Progenitor cell of endocrine pancreas (in vitro differentiated cells): ENCODE measurements at regions not wholly inside any gene's neighbourhood (a gene's known extent, or its start where the extent isn't known, plus 50 kb on each side); places are given as distances from the start of the nearest gene placed in this dataset.

Experiments
- DNase-seq: peaks from one replicate; pipeline ENCODE4 v3.0.0; 2021; ENCODE audit warnings: low spot score; ENCODE audit not compliant: unreplicated experiment
- H3K27ac Mint-ChIP-seq: 2 replicates; pipeline ENCODE4 v1.8.0; 2021; ENCODE audit warnings: mild to moderate bottlenecking, moderate library complexity, mixed read lengths
- H3K27me3 Mint-ChIP-seq: 2 replicates; pipeline ENCODE4 v1.8.0; 2021; ENCODE audit warnings: mixed read lengths
- H3K36me3 Mint-ChIP-seq: 2 replicates; pipeline ENCODE4 v1.8.0; 2022; ENCODE audit warnings: mixed read lengths; ENCODE audit not compliant: insufficient read depth
- H3K4me1 Mint-ChIP-seq: 2 replicates; pipeline ENCODE4 v1.8.0; 2021; ENCODE audit warnings: low read depth, mixed read lengths
- H3K4me3 Mint-ChIP-seq: 2 replicates; pipeline ENCODE4 v1.8.0; 2021; ENCODE audit warnings: low read depth, mild to moderate bottlenecking, moderate library complexity, mixed read lengths
- H3K9me3 Mint-ChIP-seq: 2 replicates; pipeline ENCODE4 v1.8.0; 2021; ENCODE audit warnings: low read depth, mixed read lengths
- TF ChIP-seq, protein P1 (sequence below): fragments of 200-600 bp; sonication (generic); IDR thresholded peaks from one replicate; pipeline ENCODE4 v1.5.0; 2021; ENCODE audit warnings: antibody characterized with exemption, mild to moderate bottlenecking; ENCODE audit not compliant: unreplicated experiment

DNA sequence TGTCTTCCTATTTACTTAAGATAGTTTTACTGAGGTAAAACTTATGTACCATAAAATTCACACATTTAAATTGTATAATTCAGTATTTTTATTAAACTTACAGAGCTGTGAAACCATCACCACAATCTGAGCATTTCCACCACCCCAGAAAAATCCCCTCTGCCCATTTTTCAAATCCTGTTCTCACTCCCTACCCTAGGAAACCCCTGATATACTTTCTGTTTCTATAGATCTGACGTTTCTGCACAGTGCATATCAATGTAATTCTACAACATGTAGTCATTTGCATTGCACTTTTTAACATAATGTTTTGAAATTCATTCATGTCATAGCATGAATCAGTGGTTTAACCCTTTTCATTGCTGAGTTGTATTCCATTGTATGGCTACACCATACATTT, 96.7 kb upstream of the OPRM1 start:
- Mint-ChIP-seq H3K4me3 (no peak overlapping the region), H3K27ac (no peak overlapping the region), H3K9me3 (peaks cover 6% of the 10 kb centered on the region), H3K4me1 (peaks cover 21% of the 10 kb centered on the region), H3K27me3 (no peaks in the 10 kb centered on the region), H3K36me3 (peaks cover 3% of the 10 kb centered on the region)
- no peak for DNase-seq
- TF ChIP-seq, protein P1, sequence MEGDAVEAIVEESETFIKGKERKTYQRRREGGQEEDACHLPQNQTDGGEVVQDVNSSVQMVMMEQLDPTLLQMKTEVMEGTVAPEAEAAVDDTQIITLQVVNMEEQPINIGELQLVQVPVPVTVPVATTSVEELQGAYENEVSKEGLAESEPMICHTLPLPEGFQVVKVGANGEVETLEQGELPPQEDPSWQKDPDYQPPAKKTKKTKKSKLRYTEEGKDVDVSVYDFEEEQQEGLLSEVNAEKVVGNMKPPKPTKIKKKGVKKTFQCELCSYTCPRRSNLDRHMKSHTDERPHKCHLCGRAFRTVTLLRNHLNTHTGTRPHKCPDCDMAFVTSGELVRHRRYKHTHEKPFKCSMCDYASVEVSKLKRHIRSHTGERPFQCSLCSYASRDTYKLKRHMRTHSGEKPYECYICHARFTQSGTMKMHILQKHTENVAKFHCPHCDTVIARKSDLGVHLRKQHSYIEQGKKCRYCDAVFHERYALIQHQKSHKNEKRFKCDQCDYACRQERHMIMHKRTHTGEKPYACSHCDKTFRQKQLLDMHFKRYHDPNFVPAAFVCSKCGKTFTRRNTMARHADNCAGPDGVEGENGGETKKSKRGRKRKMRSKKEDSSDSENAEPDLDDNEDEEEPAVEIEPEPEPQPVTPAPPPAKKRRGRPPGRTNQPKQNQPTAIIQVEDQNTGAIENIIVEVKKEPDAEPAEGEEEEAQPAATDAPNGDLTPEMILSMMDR, result no peak

DNA sequence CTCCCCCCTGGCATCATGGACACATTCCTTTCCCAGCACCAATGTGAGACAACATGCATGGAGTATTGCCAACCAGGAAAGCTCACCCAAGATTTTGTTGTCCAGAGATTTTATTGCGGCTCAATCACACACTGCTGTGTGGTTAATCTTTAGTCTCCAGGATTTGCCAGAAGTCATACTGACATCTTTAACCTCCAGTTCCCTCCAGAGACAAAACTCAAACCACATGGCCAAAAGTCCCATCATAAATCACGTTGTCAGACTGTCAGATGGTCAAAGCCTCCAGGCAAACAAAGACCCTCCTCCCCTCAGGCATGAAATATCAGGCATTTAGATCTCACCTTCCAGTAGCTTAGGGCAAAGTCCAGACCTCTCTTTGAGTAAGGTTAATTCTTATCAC, 97.3 kb upstream of the OPRM1 start:
- peaks cover 21% of the 10 kb centered on the region for H3K4me1 Mint-ChIP-seq
- TF ChIP-seq, protein P1, result no peak
- peaks cover 10% of the 10 kb centered on the region for H3K9me3 Mint-ChIP-seq
- peaks cover 3% of the 10 kb centered on the region for H3K36me3 Mint-ChIP-seq
- no peak overlapping the region for H3K27ac Mint-ChIP-seq
- H3K4me3 Mint-ChIP-seq, result no peak overlapping the region
- H3K27me3 Mint-ChIP-seq, result no peaks in the 10 kb centered on the region
- no peak for DNase-seq

DNA sequence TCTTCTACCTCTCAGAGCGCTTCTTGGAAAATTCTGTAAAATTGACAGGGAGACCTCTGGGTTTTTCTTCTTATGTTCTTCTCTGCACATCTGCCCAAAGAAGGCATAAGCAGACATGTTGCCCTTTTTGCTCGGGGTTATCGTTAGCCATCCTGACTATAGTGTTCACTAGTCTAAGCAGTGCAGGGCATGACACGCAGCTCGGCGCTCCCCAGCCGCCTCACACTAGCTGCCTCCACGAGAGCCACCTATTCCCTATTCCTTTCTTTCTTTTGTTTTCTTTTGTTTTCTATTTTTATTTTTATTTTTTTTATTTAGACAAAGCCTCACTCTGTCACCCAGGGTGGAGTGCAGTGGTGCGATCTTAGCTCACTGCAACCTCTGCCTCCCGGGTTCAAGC, 100.2 kb upstream of the OPRM1 start:
- H3K9me3 Mint-ChIP-seq, result peaks cover 19% of the 10 kb centered on the region
- DNase-seq, result no peak
- peaks cover 4% of the 10 kb centered on the region for H3K36me3 Mint-ChIP-seq
- TF ChIP-seq, protein P1, result no peak
- no peaks in the 10 kb centered on the region for H3K27me3 Mint-ChIP-seq
- H3K27ac Mint-ChIP-seq, result peak overlapping the region; percentile 4
- no peak overlapping the region for H3K4me3 Mint-ChIP-seq
- H3K4me1 Mint-ChIP-seq, result peaks cover 15% of the 10 kb centered on the region

DNA sequence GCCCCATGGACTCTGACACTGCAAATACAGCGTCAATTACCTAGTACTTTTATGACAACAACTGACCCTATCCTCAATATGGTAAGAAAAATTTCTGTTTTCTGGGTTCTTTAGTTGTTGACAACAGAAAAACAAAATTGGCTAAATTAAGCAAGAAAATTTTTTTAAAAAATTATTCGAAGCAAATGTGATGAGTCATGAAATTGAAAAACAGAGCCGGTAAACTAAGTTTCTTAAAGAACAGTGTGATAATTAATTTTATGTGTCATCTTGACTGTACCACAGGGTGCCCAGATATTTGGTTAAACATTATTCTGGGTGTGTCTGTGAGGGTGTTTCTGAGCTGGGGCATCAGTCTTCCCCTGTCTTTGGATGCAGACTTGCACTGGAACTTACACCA, 107.6 kb upstream of the OPRM1 start:
- H3K36me3 Mint-ChIP-seq, result peaks cover 2% of the 10 kb centered on the region
- TF ChIP-seq, protein P1, result no peak
- H3K4me3 Mint-ChIP-seq, result no peak overlapping the region
- no peaks in the 10 kb centered on the region for H3K27me3 Mint-ChIP-seq
- no peak for DNase-seq
- no peak overlapping the region for H3K27ac Mint-ChIP-seq
- peaks cover 2% of the 10 kb centered on the region for H3K4me1 Mint-ChIP-seq
- H3K9me3 Mint-ChIP-seq, result peaks cover 14% of the 10 kb centered on the region

DNA sequence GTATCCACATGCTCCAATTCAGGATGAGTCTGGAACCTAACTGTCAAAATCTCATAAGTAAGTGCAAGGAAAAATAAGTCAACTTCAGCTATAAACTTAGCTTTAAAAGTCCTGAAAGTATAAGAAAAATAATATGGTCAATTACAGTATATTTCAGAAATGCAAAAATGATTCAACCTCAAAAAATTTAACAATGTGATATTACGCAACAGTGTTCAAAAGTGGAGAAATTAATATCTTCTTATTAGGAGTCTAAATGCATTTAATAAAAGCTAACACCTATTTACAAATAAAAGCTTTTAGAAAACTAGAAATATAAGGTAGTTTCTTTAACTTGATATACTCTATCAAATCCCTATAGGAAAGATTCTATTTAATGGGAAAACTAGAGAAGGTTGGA, 111.2 kb upstream of the OPRM1 start:
- Mint-ChIP-seq H3K27ac (no peak overlapping the region), H3K27me3 (no peaks in the 10 kb centered on the region), H3K4me3 (no peak overlapping the region), H3K4me1 (peaks cover 7% of the 10 kb centered on the region), H3K36me3 (no peaks in the 10 kb centered on the region), H3K9me3 (peaks cover 11% of the 10 kb centered on the region)
- DNase-seq, result no peak
- TF ChIP-seq, protein P1, result no peak
